HCT116 (cell line): ENCODE measurements at regions not wholly inside any gene's neighbourhood (a gene's known extent, or its start where the extent isn't known, plus 50 kb on each side); places are given as distances from the start of the nearest gene placed in this dataset.
"Not testable (repeated sequence)": the region's sequence is repeated elsewhere in the genome, so short reads cannot be mapped to it uniquely, and the experiment has no call there.

ENCODE experiments used
- ATAC-seq: fragments of 200-7000 bp; cut with Tn5 transposase; 2 replicates; pipeline ENCODE4 v1.9.1; 2020; ENCODE audit warnings: mild to moderate bottlenecking, moderate library complexity
- BruUV-seq: library from RNA; stranded (reverse); fragments of 400-500 nt; replicated peaks from 2 replicates; lab custom pipeline; 2021; lab: Mats Ljungman, UMichigan
- CTCF ChIA-PET: fragments of 300-600 bp; sonication (Branson Sonifier 250); formaldehyde crosslinking; loops from one replicate; lab custom pipeline; 2021; ENCODE audit warnings: antibody characterized with exemption; lab: Charles Lee
- POLR2A ChIA-PET: fragments of 300-600, 350-600 bp; sonication (Branson Sonifier 250); formaldehyde crosslinking; loops from one replicate; lab custom pipeline; 2021; ENCODE audit warnings: antibody characterized with exemption; lab: Charles Lee
- RAD21 ChIA-PET, 2 experiments: fragments of 300-600 bp; sonication (Branson Sonifier 250); formaldehyde crosslinking; loops; one replicate each; lab custom pipeline; 2023; ENCODE audit warnings: low total read pairs in 2 of 2; ENCODE audit not compliant: uncharacterized antibody in 2 of 2, unreplicated experiment in 2 of 2, low non-redundant PET in 1 of 2; lab: Charles Lee
- DNase-seq: peaks from one replicate; pipeline ENCODE4 v3.0.0-alpha.2; 2010; ENCODE audit warnings: low read depth, low spot score
- H2AFZ ChIP-seq: fragments of 200-600 bp; shearing (Covaris generic), sonication (generic); 2 replicates; pipeline ENCODE4 v1.6.1; 2017; ENCODE audit warnings: low read depth, mixed run types, mixed read lengths, antibody characterized with exemption, low read length; ENCODE audit not compliant: poor library complexity, severe bottlenecking
- H3K27ac ChIP-seq: 2 replicates; pipeline ENCODE4 v1.5.1; 2012; ENCODE audit warnings: low read depth, low read length
- H3K27me3 ChIP-seq: fragments of 200-600 bp; sonication (generic); 2 replicates; pipeline ENCODE4 v1.6.1; 2016; ENCODE audit warnings: mixed run types, low read length, mixed read lengths; ENCODE audit not compliant: insufficient read depth
- H3K36me3 ChIP-seq, 2 experiments: fragments of 200-500 bp in 1 of 2; fragments of 200-600 bp in 1 of 2; sonication (Bioruptor generic) in 1 of 2; sonication (generic) in 1 of 2; 2 replicates each; pipeline versions ENCODE4 v1.5.1 to v1.6.1; 2014 to 2016; ENCODE audit warnings: low read length in 2 of 2, inconsistent platforms in 1 of 2, mixed read lengths in 1 of 2, mixed run types in 1 of 2; ENCODE audit not compliant: insufficient read depth in 2 of 2, control insufficient read depth in 1 of 2
- H3K4me1 ChIP-seq, 2 experiments: fragments of 200-600 bp in 1 of 2; sonication (generic) in 1 of 2; 2 replicates each; pipeline versions ENCODE4 v1.5.1 to v1.6.1; 2012 to 2017; ENCODE audit warnings: low read length in 2 of 2, inconsistent platforms in 1 of 2, mild to moderate bottlenecking in 1 of 2, mixed read lengths in 1 of 2, mixed run types in 1 of 2, moderate library complexity in 1 of 2; ENCODE audit not compliant: insufficient read depth in 2 of 2, control insufficient read depth in 1 of 2
- H3K4me2 ChIP-seq: fragments of 200-600 bp; sonication (generic); 2 replicates; pipeline ENCODE4 v1.6.1; 2017; ENCODE audit warnings: mixed run types, low read length, mixed read lengths
- H3K4me3 ChIP-seq, 2 experiments: fragments of 200-600 bp in 1 of 2; sonication (generic) in 1 of 2; replicated peaks in 1 of 2; 2 replicates each; pipeline ENCODE4 v1.5.1; 2011 to 2016; ENCODE audit warnings: low read length in 2 of 2, control low read depth in 1 of 2, low read depth in 1 of 2, mild to moderate bottlenecking in 1 of 2, mixed read lengths in 1 of 2, mixed run types in 1 of 2
- H3K79me2 ChIP-seq: fragments of 200-600 bp; sonication (generic); 2 replicates; pipeline ENCODE4 v1.6.1; 2017; ENCODE audit warnings: mild to moderate bottlenecking, mixed run types, low read length, moderate library complexity, mixed read lengths; ENCODE audit not compliant: insufficient read depth
- H3K9ac ChIP-seq: fragments of 200-600 bp; sonication (generic); 2 replicates; pipeline ENCODE4 v1.6.1; 2016; ENCODE audit warnings: low read length, mixed read lengths
- H3K9me2 ChIP-seq: fragments of 200-600 bp; sonication (generic), shearing (Covaris generic); 2 replicates; pipeline ENCODE4 v1.6.1; 2017; ENCODE audit warnings: mixed run types, mild to moderate bottlenecking, moderate library complexity; ENCODE audit not compliant: insufficient read depth
- H3K9me3 ChIP-seq, 2 experiments: fragments of 200-500 bp in 1 of 2; fragments of 200-600 bp in 1 of 2; sonication (Bioruptor generic) in 1 of 2; sonication (generic) in 1 of 2; 2 replicates each; pipeline ENCODE4 v1.6.1; 2014 to 2017; ENCODE audit warnings: low read length in 2 of 2, mixed read lengths in 2 of 2, inconsistent platforms in 1 of 2, low read depth in 1 of 2, mild to moderate bottlenecking in 1 of 2, mixed run types in 1 of 2, moderate library complexity in 1 of 2; ENCODE audit not compliant: control insufficient read depth in 1 of 2, insufficient read depth in 1 of 2
- H4K20me1 ChIP-seq: fragments of 200-600 bp; sonication (generic), shearing (Covaris generic); 2 replicates; pipeline ENCODE4 v1.6.1; 2017; ENCODE audit warnings: mixed run types, mild to moderate bottlenecking, moderate library complexity; ENCODE audit not compliant: insufficient read depth
- intact Hi-C: fragments of 100-400 bp; cut with micrococcal nuclease; formaldehyde crosslinking; loops from 2 replicates; pipeline ENCODE4 v1.10.0; 2022

- H3K79me2 ChIP-seq, H3K9ac ChIP-seq, BruUV-seq, POLR2A ChIA-PET, DNase-seq, H3K9me3 ChIP-seq, H3K27ac ChIP-seq, ATAC-seq, H3K4me3 ChIP-seq, H4K20me1 ChIP-seq, H3K27me3 ChIP-seq, H2AFZ ChIP-seq, H3K4me2 ChIP-seq, H3K9me2 ChIP-seq, intact Hi-C loops, CTCF ChIA-PET, RAD21 ChIA-PET, H3K4me1 ChIP-seq, H3K36me3 ChIP-seq: not testable (repeated sequence)
Observed at GRCh38 chr10:47590956-47591355, 67.5 kb upstream of the AGAP9 start.

GRCh38 chr10:47590534-47590933 is 67.1 kb upstream of the AGAP9 start:
- H3K27me3 ChIP-seq, ATAC-seq, H3K4me3 ChIP-seq: not testable (repeated sequence)

GRCh38 chr10:47582051-47582450 is 58.6 kb upstream of the AGAP9 start:
- ATAC-seq, H3K4me1 ChIP-seq, H3K9me2 ChIP-seq, RAD21 ChIA-PET, H3K4me2 ChIP-seq, H3K4me3 ChIP-seq, H4K20me1 ChIP-seq, POLR2A ChIA-PET, intact Hi-C loops, BruUV-seq, H3K27ac ChIP-seq, H3K27me3 ChIP-seq, H3K36me3 ChIP-seq, H3K9ac ChIP-seq, CTCF ChIA-PET, DNase-seq, H3K9me3 ChIP-seq, H2AFZ ChIP-seq, H3K79me2 ChIP-seq: not testable (repeated sequence)

More at GRCh38 chr10:47590534-47590933, 67.1 kb upstream of the AGAP9 start:
- H3K9me3 ChIP-seq, H3K4me1 ChIP-seq, H3K36me3 ChIP-seq, H3K27ac ChIP-seq, H3K79me2 ChIP-seq, H4K20me1 ChIP-seq, H3K9ac ChIP-seq, CTCF ChIA-PET, H2AFZ ChIP-seq, BruUV-seq, POLR2A ChIA-PET, intact Hi-C loops, RAD21 ChIA-PET, H3K9me2 ChIP-seq, DNase-seq, H3K4me2 ChIP-seq: not testable (repeated sequence)

- H3K4me2 ChIP-seq, H3K9me3 ChIP-seq, RAD21 ChIA-PET, H3K4me3 ChIP-seq, CTCF ChIA-PET, H2AFZ ChIP-seq, H3K36me3 ChIP-seq, DNase-seq, POLR2A ChIA-PET, H3K9me2 ChIP-seq, H3K27me3 ChIP-seq, H4K20me1 ChIP-seq, BruUV-seq, H3K27ac ChIP-seq, H3K4me1 ChIP-seq, intact Hi-C loops, H3K79me2 ChIP-seq, H3K9ac ChIP-seq, ATAC-seq: not testable (repeated sequence)
Observed at GRCh38 chr10:47580063-47580462, 56.6 kb upstream of the AGAP9 start.

- H3K27me3 ChIP-seq, ATAC-seq, RAD21 ChIA-PET, H2AFZ ChIP-seq, H3K9ac ChIP-seq, H3K9me3 ChIP-seq, H3K9me2 ChIP-seq, H3K4me3 ChIP-seq, H3K4me1 ChIP-seq, H3K4me2 ChIP-seq, H4K20me1 ChIP-seq, H3K27ac ChIP-seq, BruUV-seq, CTCF ChIA-PET, DNase-seq, POLR2A ChIA-PET, intact Hi-C loops, H3K79me2 ChIP-seq, H3K36me3 ChIP-seq: not testable (repeated sequence)
Observed at GRCh38 chr10:47578547-47578946, 55.1 kb upstream of the AGAP9 start.
